ENCODE measurements at regions not wholly inside any gene's neighbourhood (a gene's known extent, or its start where the extent isn't known, plus 50 kb on each side); places are given as distances from the start of the nearest gene placed in this dataset.
"Not testable (repeated sequence)": the region's sequence is repeated elsewhere in the genome, so short reads cannot be mapped to it uniquely, and the experiment has no call there.

GRCh38 chr11:34769224-34769623, 147.0 kb downstream of the APIP start:
- intact Hi-C loops (cut with micrococcal nuclease), result no loop called here
- Mint-ChIP-seq H3K9me3 (no peaks in the 10 kb centered on the region), H3K4me1 (ENCODE audit: low read depth) (no peaks in the 10 kb centered on the region), H3K36me3 (ENCODE audit: low read depth) (no peaks in the 10 kb centered on the region), H3K27ac (no peak overlapping the region), H3K27me3 (ENCODE audit: low read depth) (peaks cover 15% of the 10 kb centered on the region), H3K4me3 (ENCODE audit: low read depth) (no peak overlapping the region)
- DNase-seq (ENCODE audit: low spot score), result no peak

- intact Hi-C loops (cut with micrococcal nuclease); H3K4me3 Mint-ChIP-seq (ENCODE audit: low read depth); H3K27me3 Mint-ChIP-seq (ENCODE audit: low read depth); H3K27ac Mint-ChIP-seq; H3K9me3 Mint-ChIP-seq; DNase-seq (ENCODE audit: low spot score); H3K36me3 Mint-ChIP-seq (ENCODE audit: low read depth); H3K4me1 Mint-ChIP-seq (ENCODE audit: low read depth): not testable (repeated sequence)
These were observed 141.7 kb downstream of the EHF start for GRCh38 chr11:34762625-34763024.

GRCh38 chr11:34758262-34758661, 137.4 kb downstream of the EHF start:
- no peak for DNase-seq (ENCODE audit: low spot score)
- Mint-ChIP-seq H3K27me3 (ENCODE audit: low read depth) (no peaks in the 10 kb centered on the region), H3K9me3 (no peaks in the 10 kb centered on the region), H3K4me1 (ENCODE audit: low read depth) (no peaks in the 10 kb centered on the region), H3K36me3 (ENCODE audit: low read depth) (no peaks in the 10 kb centered on the region), H3K27ac (no peak overlapping the region), H3K4me3 (ENCODE audit: low read depth) (no peak overlapping the region)
- intact Hi-C loops (cut with micrococcal nuclease), result no loop called here

- DNase-seq (ENCODE audit: low spot score), result no peak
- Mint-ChIP-seq H3K4me3 (ENCODE audit: low read depth) (no peak overlapping the region), H3K27ac (no peak overlapping the region), H3K9me3 (no peaks in the 10 kb centered on the region), H3K36me3 (ENCODE audit: low read depth) (no peaks in the 10 kb centered on the region), H3K27me3 (ENCODE audit: low read depth) (peaks cover 2% of the 10 kb centered on the region), H3K4me1 (ENCODE audit: low read depth) (no peaks in the 10 kb centered on the region)
- intact Hi-C loops (cut with micrococcal nuclease), result no loop called here
These were observed 136.1 kb downstream of the EHF start for GRCh38 chr11:34757026-34757451.

GRCh38 chr11:34756591-34756990, 135.7 kb downstream of the EHF start:
- Mint-ChIP-seq H3K4me3 (ENCODE audit: low read depth) (no peak overlapping the region), H3K27ac (no peak overlapping the region), H3K9me3 (no peaks in the 10 kb centered on the region), H3K27me3 (ENCODE audit: low read depth) (peaks cover 4% of the 10 kb centered on the region), H3K4me1 (ENCODE audit: low read depth) (no peaks in the 10 kb centered on the region), H3K36me3 (ENCODE audit: low read depth) (no peaks in the 10 kb centered on the region)
- no peak for DNase-seq (ENCODE audit: low spot score)
- intact Hi-C loops (cut with micrococcal nuclease), result no loop called here

GRCh38 chr11:34755671-34756070, 134.8 kb downstream of the EHF start:
- Mint-ChIP-seq H3K36me3 (ENCODE audit: low read depth) (no peaks in the 10 kb centered on the region), H3K9me3 (no peaks in the 10 kb centered on the region), H3K4me1 (ENCODE audit: low read depth) (no peaks in the 10 kb centered on the region), H3K4me3 (ENCODE audit: low read depth) (no peak overlapping the region), H3K27me3 (ENCODE audit: low read depth) (peaks cover 6% of the 10 kb centered on the region), H3K27ac (no peak overlapping the region)
- no peak for DNase-seq (ENCODE audit: low spot score)
- intact Hi-C loops (cut with micrococcal nuclease), result no loop called here

- intact Hi-C loops (cut with micrococcal nuclease), result no loop called here
- DNase-seq (ENCODE audit: low spot score), result no peak
- Mint-ChIP-seq H3K27ac (no peak overlapping the region), H3K36me3 (ENCODE audit: low read depth) (no peaks in the 10 kb centered on the region), H3K4me1 (ENCODE audit: low read depth) (no peaks in the 10 kb centered on the region), H3K4me3 (ENCODE audit: low read depth) (no peak overlapping the region), H3K9me3 (no peaks in the 10 kb centered on the region), H3K27me3 (ENCODE audit: low read depth) (peaks cover 8% of the 10 kb centered on the region)
These were observed 133.4 kb downstream of the EHF start for GRCh38 chr11:34754171-34754823.

GRCh38 chr11:34750692-34751405, 130.0 kb downstream of the EHF start:
- Mint-ChIP-seq H3K27me3 (ENCODE audit: low read depth) (peaks cover 12% of the 10 kb centered on the region), H3K4me1 (ENCODE audit: low read depth) (no peaks in the 10 kb centered on the region)

GRCh38 chr11:34749666-34750659, 129.1 kb downstream of the EHF start:
- Mint-ChIP-seq H3K27me3 (ENCODE audit: low read depth) (peaks cover 12% of the 10 kb centered on the region), H3K36me3 (ENCODE audit: low read depth) (no peaks in the 10 kb centered on the region), H3K27ac (no peak overlapping the region), H3K4me3 (ENCODE audit: low read depth) (no peak overlapping the region), H3K4me1 (ENCODE audit: low read depth) (no peaks in the 10 kb centered on the region), H3K9me3 (no peaks in the 10 kb centered on the region)
- intact Hi-C loops (cut with micrococcal nuclease), result no loop called here
- DNase-seq (ENCODE audit: low spot score), result no peak

More at GRCh38 chr11:34750692-34751405, 130.0 kb downstream of the EHF start:
- no peaks in the 10 kb centered on the region for H3K9me3 Mint-ChIP-seq
- no peaks in the 10 kb centered on the region for H3K36me3 Mint-ChIP-seq (ENCODE audit: low read depth)
- no peak overlapping the region for H3K4me3 Mint-ChIP-seq (ENCODE audit: low read depth)
- DNase-seq (ENCODE audit: low spot score), result no peak
- intact Hi-C loops (cut with micrococcal nuclease), result no loop called here
- H3K27ac Mint-ChIP-seq, result no peak overlapping the region

GRCh38 chr11:34748036-34748435, 127.1 kb downstream of the EHF start:
- Mint-ChIP-seq H3K4me3 (ENCODE audit: low read depth) (no peak overlapping the region), H3K27ac (no peak overlapping the region), H3K36me3 (ENCODE audit: low read depth) (no peaks in the 10 kb centered on the region), H3K27me3 (ENCODE audit: low read depth) (peaks cover 10% of the 10 kb centered on the region), H3K4me1 (ENCODE audit: low read depth) (no peaks in the 10 kb centered on the region), H3K9me3 (no peaks in the 10 kb centered on the region)
- no peak for DNase-seq (ENCODE audit: low spot score)
- intact Hi-C loops (cut with micrococcal nuclease), result no loop called here

- no peaks in the 10 kb centered on the region for H3K4me1 Mint-ChIP-seq (ENCODE audit: low read depth)
- intact Hi-C loops (cut with micrococcal nuclease), result no loop called here
- H3K27ac Mint-ChIP-seq, result no peak overlapping the region
- no peaks in the 10 kb centered on the region for H3K36me3 Mint-ChIP-seq (ENCODE audit: low read depth)
- H3K4me3 Mint-ChIP-seq (ENCODE audit: low read depth), result no peak overlapping the region
- H3K9me3 Mint-ChIP-seq, result no peaks in the 10 kb centered on the region
- peaks cover 10% of the 10 kb centered on the region for H3K27me3 Mint-ChIP-seq (ENCODE audit: low read depth)
- no peak for DNase-seq (ENCODE audit: low spot score)
These were observed 126.4 kb downstream of the EHF start for GRCh38 chr11:34747251-34747650.

- no peaks in the 10 kb centered on the region for H3K36me3 Mint-ChIP-seq (ENCODE audit: low read depth)
- peaks cover 10% of the 10 kb centered on the region for H3K27me3 Mint-ChIP-seq (ENCODE audit: low read depth)
- H3K4me3 Mint-ChIP-seq (ENCODE audit: low read depth), result no peak overlapping the region
- H3K4me1 Mint-ChIP-seq (ENCODE audit: low read depth), result no peaks in the 10 kb centered on the region
- no peaks in the 10 kb centered on the region for H3K9me3 Mint-ChIP-seq
- no peak for DNase-seq (ENCODE audit: low spot score)
- intact Hi-C loops (cut with micrococcal nuclease), result no loop called here
- no peak overlapping the region for H3K27ac Mint-ChIP-seq
These were observed 124.3 kb downstream of the EHF start for GRCh38 chr11:34745195-34745594.

- Mint-ChIP-seq H3K36me3 (ENCODE audit: low read depth) (no peaks in the 10 kb centered on the region), H3K4me1 (ENCODE audit: low read depth) (no peaks in the 10 kb centered on the region), H3K27me3 (ENCODE audit: low read depth) (peaks cover 11% of the 10 kb centered on the region), H3K27ac (no peak overlapping the region), H3K4me3 (ENCODE audit: low read depth) (no peak overlapping the region), H3K9me3 (no peaks in the 10 kb centered on the region)
- DNase-seq (ENCODE audit: low spot score), result no peak
- intact Hi-C loops (cut with micrococcal nuclease), result no loop called here
These were observed 123.6 kb downstream of the EHF start for GRCh38 chr11:34744511-34744910.
